HCT116 (cell line): ENCODE measurements at regions not wholly inside any gene's neighbourhood (a gene's known extent, or its start where the extent isn't known, plus 50 kb on each side); places are given as distances from the start of the nearest gene placed in this dataset.

ENCODE experiments used
- ATAC-seq: fragments of 200-7000 bp; cut with Tn5 transposase; 2 replicates; pipeline ENCODE4 v1.9.1; 2020; ENCODE audit warnings: mild to moderate bottlenecking, moderate library complexity
- BruUV-seq: library from RNA; stranded (reverse); fragments of 400-500 nt; replicated peaks from 2 replicates; lab custom pipeline; 2021; lab: Mats Ljungman, UMichigan
- CTCF ChIA-PET: fragments of 300-600 bp; sonication (Branson Sonifier 250); formaldehyde crosslinking; loops from one replicate; lab custom pipeline; 2021; ENCODE audit warnings: antibody characterized with exemption; lab: Charles Lee
- POLR2A ChIA-PET: fragments of 300-600, 350-600 bp; sonication (Branson Sonifier 250); formaldehyde crosslinking; loops from one replicate; lab custom pipeline; 2021; ENCODE audit warnings: antibody characterized with exemption; lab: Charles Lee
- RAD21 ChIA-PET, 2 experiments: fragments of 300-600 bp; sonication (Branson Sonifier 250); formaldehyde crosslinking; loops; one replicate each; lab custom pipeline; 2023; ENCODE audit warnings: low total read pairs in 2 of 2; ENCODE audit not compliant: uncharacterized antibody in 2 of 2, unreplicated experiment in 2 of 2, low non-redundant PET in 1 of 2; lab: Charles Lee
- DNase-seq: peaks from one replicate; pipeline ENCODE4 v3.0.0-alpha.2; 2010; ENCODE audit warnings: low read depth, low spot score
- H2AFZ ChIP-seq: fragments of 200-600 bp; shearing (Covaris generic), sonication (generic); 2 replicates; pipeline ENCODE4 v1.6.1; 2017; ENCODE audit warnings: low read depth, mixed run types, mixed read lengths, antibody characterized with exemption, low read length; ENCODE audit not compliant: poor library complexity, severe bottlenecking
- H3K27ac ChIP-seq: 2 replicates; pipeline ENCODE4 v1.5.1; 2012; ENCODE audit warnings: low read depth, low read length
- H3K27me3 ChIP-seq: fragments of 200-600 bp; sonication (generic); 2 replicates; pipeline ENCODE4 v1.6.1; 2016; ENCODE audit warnings: mixed run types, low read length, mixed read lengths; ENCODE audit not compliant: insufficient read depth
- H3K36me3 ChIP-seq, 2 experiments: fragments of 200-500 bp in 1 of 2; fragments of 200-600 bp in 1 of 2; sonication (Bioruptor generic) in 1 of 2; sonication (generic) in 1 of 2; 2 replicates each; pipeline versions ENCODE4 v1.5.1 to v1.6.1; 2014 to 2016; ENCODE audit warnings: low read length in 2 of 2, inconsistent platforms in 1 of 2, mixed read lengths in 1 of 2, mixed run types in 1 of 2; ENCODE audit not compliant: insufficient read depth in 2 of 2, control insufficient read depth in 1 of 2
- H3K4me1 ChIP-seq, 2 experiments: fragments of 200-600 bp in 1 of 2; sonication (generic) in 1 of 2; 2 replicates each; pipeline versions ENCODE4 v1.5.1 to v1.6.1; 2012 to 2017; ENCODE audit warnings: low read length in 2 of 2, inconsistent platforms in 1 of 2, mild to moderate bottlenecking in 1 of 2, mixed read lengths in 1 of 2, mixed run types in 1 of 2, moderate library complexity in 1 of 2; ENCODE audit not compliant: insufficient read depth in 2 of 2, control insufficient read depth in 1 of 2
- H3K4me2 ChIP-seq: fragments of 200-600 bp; sonication (generic); 2 replicates; pipeline ENCODE4 v1.6.1; 2017; ENCODE audit warnings: mixed run types, low read length, mixed read lengths
- H3K4me3 ChIP-seq, 2 experiments: fragments of 200-600 bp in 1 of 2; sonication (generic) in 1 of 2; replicated peaks in 1 of 2; 2 replicates each; pipeline ENCODE4 v1.5.1; 2011 to 2016; ENCODE audit warnings: low read length in 2 of 2, control low read depth in 1 of 2, low read depth in 1 of 2, mild to moderate bottlenecking in 1 of 2, mixed read lengths in 1 of 2, mixed run types in 1 of 2
- H3K79me2 ChIP-seq: fragments of 200-600 bp; sonication (generic); 2 replicates; pipeline ENCODE4 v1.6.1; 2017; ENCODE audit warnings: mild to moderate bottlenecking, mixed run types, low read length, moderate library complexity, mixed read lengths; ENCODE audit not compliant: insufficient read depth
- H3K9ac ChIP-seq: fragments of 200-600 bp; sonication (generic); 2 replicates; pipeline ENCODE4 v1.6.1; 2016; ENCODE audit warnings: low read length, mixed read lengths
- H3K9me2 ChIP-seq: fragments of 200-600 bp; sonication (generic), shearing (Covaris generic); 2 replicates; pipeline ENCODE4 v1.6.1; 2017; ENCODE audit warnings: mixed run types, mild to moderate bottlenecking, moderate library complexity; ENCODE audit not compliant: insufficient read depth
- H3K9me3 ChIP-seq, 2 experiments: fragments of 200-500 bp in 1 of 2; fragments of 200-600 bp in 1 of 2; sonication (Bioruptor generic) in 1 of 2; sonication (generic) in 1 of 2; 2 replicates each; pipeline ENCODE4 v1.6.1; 2014 to 2017; ENCODE audit warnings: low read length in 2 of 2, mixed read lengths in 2 of 2, inconsistent platforms in 1 of 2, low read depth in 1 of 2, mild to moderate bottlenecking in 1 of 2, mixed run types in 1 of 2, moderate library complexity in 1 of 2; ENCODE audit not compliant: control insufficient read depth in 1 of 2, insufficient read depth in 1 of 2
- H4K20me1 ChIP-seq: fragments of 200-600 bp; sonication (generic), shearing (Covaris generic); 2 replicates; pipeline ENCODE4 v1.6.1; 2017; ENCODE audit warnings: mixed run types, mild to moderate bottlenecking, moderate library complexity; ENCODE audit not compliant: insufficient read depth
- CEBPB ChIP-seq: IDR thresholded peaks from 2 replicates; pipeline ENCODE4 v1.6.1; 2012; ENCODE audit warnings: low read depth
- EZH2phosphoT487 ChIP-seq: fragments of 200-600 bp; IDR thresholded peaks from 2 replicates; pipeline ENCODE4 v1.6.1; 2018; ENCODE audit warnings: antibody characterized with exemption, borderline replicate concordance
- JUND ChIP-seq: IDR thresholded peaks from 2 replicates; pipeline ENCODE4 v1.6.1; 2012
- POLR2A ChIP-seq: IDR thresholded peaks from 2 replicates; pipeline ENCODE4 v1.7.0; 2011; ENCODE audit warnings: borderline replicate concordance; ENCODE audit not compliant: insufficient read depth, insufficient read length; ENCODE audit errors: extremely low read depth
- POLR2AphosphoS5 ChIP-seq: IDR thresholded peaks from 2 replicates; pipeline ENCODE4 v1.6.1; 2011; ENCODE audit warnings: mild to moderate bottlenecking, low read depth, low read length, moderate library complexity
- SP1 ChIP-seq: IDR thresholded peaks from 2 replicates; pipeline ENCODE4 v1.6.1; 2012; ENCODE audit warnings: low read depth
- SRF ChIP-seq: IDR thresholded peaks from 2 replicates; pipeline ENCODE4 v1.6.1; 2012; ENCODE audit warnings: low read depth
- TCF7L2 ChIP-seq: IDR thresholded peaks from 2 replicates; pipeline ENCODE4 v1.7.0; 2011; ENCODE audit warnings: borderline replicate concordance, inconsistent platforms; ENCODE audit not compliant: insufficient read depth, insufficient read length; ENCODE audit errors: extremely low read depth
- YY1 ChIP-seq: IDR thresholded peaks from 2 replicates; pipeline ENCODE4 v1.6.1; 2011; ENCODE audit warnings: low read length, low read depth, moderate library complexity, mild to moderate bottlenecking; ENCODE audit not compliant: insufficient replicate concordance; ENCODE audit errors: extremely low read depth
- ZFX ChIP-seq: fragments of 450-650 bp; IDR thresholded peaks from 2 replicates; pipeline ENCODE4 v1.6.1; 2017
- ZNF274 ChIP-seq: fragments of 200-500 bp; sonication (Bioruptor generic); IDR thresholded peaks from 2 replicates; pipeline ENCODE4 v1.6.1; 2014; ENCODE audit warnings: mild to moderate bottlenecking, low read depth, low read length, inconsistent platforms
- intact Hi-C: fragments of 100-400 bp; cut with micrococcal nuclease; formaldehyde crosslinking; loops from 2 replicates; pipeline ENCODE4 v1.10.0; 2022
- TF ChIP-seq, protein P1 (sequence below): IDR thresholded peaks from 2 replicates; pipeline ENCODE4 v1.6.1; 2012; ENCODE audit warnings: low read depth
- TF ChIP-seq, protein P2 (sequence below): IDR thresholded peaks from 2 replicates; pipeline ENCODE4 v1.6.1; 2011; ENCODE audit warnings: mild to moderate bottlenecking, low read length, moderate library complexity; ENCODE audit not compliant: insufficient replicate concordance; ENCODE audit errors: extremely low read depth
- TF ChIP-seq, protein P3 (sequence below): IDR thresholded peaks from 2 replicates; pipeline ENCODE4 v1.6.1; 2012
- TF ChIP-seq, protein P4 (sequence below), 3 experiments: fragments of 200-600 bp in 1 of 3; sonication (generic) in 1 of 3; IDR thresholded peaks in 2 of 3; conservative IDR thresholded peaks in 1 of 3; 2 replicates each; pipeline ENCODE4 v1.5.1; 2012 to 2017; ENCODE audit warnings: low read depth in 2 of 3, low read length in 2 of 3, antibody characterized with exemption in 1 of 3, borderline replicate concordance in 1 of 3, control low read depth in 1 of 3, mild to moderate bottlenecking in 1 of 3, mixed read lengths in 1 of 3, mixed run types in 1 of 3, moderate library complexity in 1 of 3; ENCODE audit not compliant: insufficient read depth in 1 of 3

DNA sequence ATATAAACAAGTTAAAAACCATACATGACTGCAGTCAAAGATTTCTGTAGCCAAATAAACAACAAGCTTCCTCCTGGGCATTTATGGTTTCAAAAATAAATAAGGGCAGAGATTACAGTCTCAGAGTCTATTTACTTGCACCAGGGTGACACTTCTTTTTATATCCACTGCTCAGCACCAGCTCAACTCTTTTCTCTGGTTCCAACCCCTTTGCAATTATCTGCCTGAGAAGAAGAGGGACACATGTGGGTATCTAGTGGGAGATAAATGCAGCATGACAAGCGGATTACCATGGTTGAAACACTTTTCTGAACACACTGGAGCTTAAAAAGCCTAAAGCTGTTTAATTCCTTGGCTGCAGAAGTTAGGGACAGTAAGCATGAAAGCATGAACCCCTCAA, 311.5 kb downstream of the CNTN3 start:
- Histone ChIP-seq H2AFZ (no peak overlapping the region), H4K20me1 (no peaks in the 10 kb centered on the region), H3K4me3 (no peak overlapping the region), H3K27me3 (no peaks in the 10 kb centered on the region), H3K9ac (no peak overlapping the region), H3K79me2 (no peaks in the 10 kb centered on the region), H3K27ac (no peak overlapping the region), H3K9me3 (peaks cover 0 to 35% of the 10 kb centered on the region in 2 experiments; a peak in 2 of 4 replicates), H3K4me2 (no peak overlapping the region), H3K9me2 (no peaks in the 10 kb centered on the region), H3K36me3 (no peaks in the 10 kb centered on the region), H3K4me1 (no peaks in the 10 kb centered on the region)
- ATAC-seq (no peak), DNase-seq (no peak)
- intact Hi-C loops: no loop called here
- ChIA-PET POLR2A (no interaction called here), RAD21 (no interaction called here), CTCF (no interaction called here)
- TF ChIP-seq, protein P1, sequence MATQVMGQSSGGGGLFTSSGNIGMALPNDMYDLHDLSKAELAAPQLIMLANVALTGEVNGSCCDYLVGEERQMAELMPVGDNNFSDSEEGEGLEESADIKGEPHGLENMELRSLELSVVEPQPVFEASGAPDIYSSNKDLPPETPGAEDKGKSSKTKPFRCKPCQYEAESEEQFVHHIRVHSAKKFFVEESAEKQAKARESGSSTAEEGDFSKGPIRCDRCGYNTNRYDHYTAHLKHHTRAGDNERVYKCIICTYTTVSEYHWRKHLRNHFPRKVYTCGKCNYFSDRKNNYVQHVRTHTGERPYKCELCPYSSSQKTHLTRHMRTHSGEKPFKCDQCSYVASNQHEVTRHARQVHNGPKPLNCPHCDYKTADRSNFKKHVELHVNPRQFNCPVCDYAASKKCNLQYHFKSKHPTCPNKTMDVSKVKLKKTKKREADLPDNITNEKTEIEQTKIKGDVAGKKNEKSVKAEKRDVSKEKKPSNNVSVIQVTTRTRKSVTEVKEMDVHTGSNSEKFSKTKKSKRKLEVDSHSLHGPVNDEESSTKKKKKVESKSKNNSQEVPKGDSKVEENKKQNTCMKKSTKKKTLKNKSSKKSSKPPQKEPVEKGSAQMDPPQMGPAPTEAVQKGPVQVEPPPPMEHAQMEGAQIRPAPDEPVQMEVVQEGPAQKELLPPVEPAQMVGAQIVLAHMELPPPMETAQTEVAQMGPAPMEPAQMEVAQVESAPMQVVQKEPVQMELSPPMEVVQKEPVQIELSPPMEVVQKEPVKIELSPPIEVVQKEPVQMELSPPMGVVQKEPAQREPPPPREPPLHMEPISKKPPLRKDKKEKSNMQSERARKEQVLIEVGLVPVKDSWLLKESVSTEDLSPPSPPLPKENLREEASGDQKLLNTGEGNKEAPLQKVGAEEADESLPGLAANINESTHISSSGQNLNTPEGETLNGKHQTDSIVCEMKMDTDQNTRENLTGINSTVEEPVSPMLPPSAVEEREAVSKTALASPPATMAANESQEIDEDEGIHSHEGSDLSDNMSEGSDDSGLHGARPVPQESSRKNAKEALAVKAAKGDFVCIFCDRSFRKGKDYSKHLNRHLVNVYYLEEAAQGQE: no peak
- no peak for TF ChIP-seq ZFX
- no peak for TF ChIP-seq YY1
- TF ChIP-seq SRF: no peak
- TF ChIP-seq POLR2AphosphoS5: no peak
- TF ChIP-seq CEBPB: no peak
- no peak for TF ChIP-seq JUND
- no peak for TF ChIP-seq SP1
- TF ChIP-seq TCF7L2: no peak
- TF ChIP-seq POLR2A: no peak
- no peak for TF ChIP-seq EZH2phosphoT487
- no peak for TF ChIP-seq ZNF274
- TF ChIP-seq, protein P2, sequence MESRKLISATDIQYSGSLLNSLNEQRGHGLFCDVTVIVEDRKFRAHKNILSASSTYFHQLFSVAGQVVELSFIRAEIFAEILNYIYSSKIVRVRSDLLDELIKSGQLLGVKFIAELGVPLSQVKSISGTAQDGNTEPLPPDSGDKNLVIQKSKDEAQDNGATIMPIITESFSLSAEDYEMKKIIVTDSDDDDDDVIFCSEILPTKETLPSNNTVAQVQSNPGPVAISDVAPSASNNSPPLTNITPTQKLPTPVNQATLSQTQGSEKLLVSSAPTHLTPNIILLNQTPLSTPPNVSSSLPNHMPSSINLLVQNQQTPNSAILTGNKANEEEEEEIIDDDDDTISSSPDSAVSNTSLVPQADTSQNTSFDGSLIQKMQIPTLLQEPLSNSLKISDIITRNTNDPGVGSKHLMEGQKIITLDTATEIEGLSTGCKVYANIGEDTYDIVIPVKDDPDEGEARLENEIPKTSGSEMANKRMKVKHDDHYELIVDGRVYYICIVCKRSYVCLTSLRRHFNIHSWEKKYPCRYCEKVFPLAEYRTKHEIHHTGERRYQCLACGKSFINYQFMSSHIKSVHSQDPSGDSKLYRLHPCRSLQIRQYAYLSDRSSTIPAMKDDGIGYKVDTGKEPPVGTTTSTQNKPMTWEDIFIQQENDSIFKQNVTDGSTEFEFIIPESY: no peak
- TF ChIP-seq, protein P3, sequence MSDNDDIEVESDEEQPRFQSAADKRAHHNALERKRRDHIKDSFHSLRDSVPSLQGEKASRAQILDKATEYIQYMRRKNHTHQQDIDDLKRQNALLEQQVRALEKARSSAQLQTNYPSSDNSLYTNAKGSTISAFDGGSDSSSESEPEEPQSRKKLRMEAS: no peak
- TF ChIP-seq, protein P4, sequence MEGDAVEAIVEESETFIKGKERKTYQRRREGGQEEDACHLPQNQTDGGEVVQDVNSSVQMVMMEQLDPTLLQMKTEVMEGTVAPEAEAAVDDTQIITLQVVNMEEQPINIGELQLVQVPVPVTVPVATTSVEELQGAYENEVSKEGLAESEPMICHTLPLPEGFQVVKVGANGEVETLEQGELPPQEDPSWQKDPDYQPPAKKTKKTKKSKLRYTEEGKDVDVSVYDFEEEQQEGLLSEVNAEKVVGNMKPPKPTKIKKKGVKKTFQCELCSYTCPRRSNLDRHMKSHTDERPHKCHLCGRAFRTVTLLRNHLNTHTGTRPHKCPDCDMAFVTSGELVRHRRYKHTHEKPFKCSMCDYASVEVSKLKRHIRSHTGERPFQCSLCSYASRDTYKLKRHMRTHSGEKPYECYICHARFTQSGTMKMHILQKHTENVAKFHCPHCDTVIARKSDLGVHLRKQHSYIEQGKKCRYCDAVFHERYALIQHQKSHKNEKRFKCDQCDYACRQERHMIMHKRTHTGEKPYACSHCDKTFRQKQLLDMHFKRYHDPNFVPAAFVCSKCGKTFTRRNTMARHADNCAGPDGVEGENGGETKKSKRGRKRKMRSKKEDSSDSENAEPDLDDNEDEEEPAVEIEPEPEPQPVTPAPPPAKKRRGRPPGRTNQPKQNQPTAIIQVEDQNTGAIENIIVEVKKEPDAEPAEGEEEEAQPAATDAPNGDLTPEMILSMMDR (IDR thresholded peaks at IDR 0.05 in 2 of 3, conservative IDR thresholded peaks at IDR 0.05 in 1 of 3; ENCODE audit: borderline replicate concordance in 1 of 3, insufficient read depth in 1 of 3, low read depth in 2 of 3, low read length in 2 of 3): no peak
- no TSS peak for BruUV-seq
